ENCODE measurements at regions not wholly inside any gene's neighbourhood (a gene's known extent, or its start where the extent isn't known, plus 50 kb on each side); places are given as distances from the start of the nearest gene placed in this dataset.

DNA sequence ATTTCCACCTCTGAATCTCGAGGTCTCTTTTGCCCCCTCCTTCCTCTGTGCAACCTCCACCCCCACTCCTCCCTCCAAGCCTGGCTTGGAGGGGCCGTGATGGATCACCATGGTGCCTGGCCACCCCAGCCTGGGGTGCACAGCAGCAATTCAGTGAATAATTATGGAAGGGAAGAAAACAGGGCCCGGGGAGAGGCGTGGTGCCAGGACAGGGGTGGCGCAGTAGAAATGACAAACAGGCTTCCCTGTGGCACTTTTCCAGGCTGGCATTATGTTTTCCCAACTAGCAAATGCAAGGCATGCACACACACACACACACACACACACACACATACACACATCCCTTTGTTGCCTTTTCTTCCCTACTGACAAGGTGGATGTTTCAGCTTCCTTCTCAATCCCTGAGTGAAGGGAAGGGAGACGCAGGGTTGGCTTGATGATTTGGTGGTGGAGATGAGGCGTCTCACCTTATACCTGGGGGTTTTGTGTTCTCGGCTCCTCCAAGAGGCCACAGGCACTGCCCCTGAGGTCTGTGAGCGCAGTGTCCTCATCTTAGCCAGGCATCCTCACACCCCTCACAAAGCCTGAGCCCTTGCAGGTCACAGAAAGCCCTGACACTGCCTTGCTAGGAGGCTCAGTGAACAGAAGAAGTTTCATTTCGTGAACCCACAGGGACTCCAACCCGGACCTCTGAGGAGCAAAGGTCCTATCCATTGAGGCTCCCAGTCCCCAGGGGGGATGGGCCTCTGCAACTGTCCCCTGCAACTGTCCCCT is 215.8 kb downstream of the MATN1 start:
- TF ChIP-seq, protein P1, sequence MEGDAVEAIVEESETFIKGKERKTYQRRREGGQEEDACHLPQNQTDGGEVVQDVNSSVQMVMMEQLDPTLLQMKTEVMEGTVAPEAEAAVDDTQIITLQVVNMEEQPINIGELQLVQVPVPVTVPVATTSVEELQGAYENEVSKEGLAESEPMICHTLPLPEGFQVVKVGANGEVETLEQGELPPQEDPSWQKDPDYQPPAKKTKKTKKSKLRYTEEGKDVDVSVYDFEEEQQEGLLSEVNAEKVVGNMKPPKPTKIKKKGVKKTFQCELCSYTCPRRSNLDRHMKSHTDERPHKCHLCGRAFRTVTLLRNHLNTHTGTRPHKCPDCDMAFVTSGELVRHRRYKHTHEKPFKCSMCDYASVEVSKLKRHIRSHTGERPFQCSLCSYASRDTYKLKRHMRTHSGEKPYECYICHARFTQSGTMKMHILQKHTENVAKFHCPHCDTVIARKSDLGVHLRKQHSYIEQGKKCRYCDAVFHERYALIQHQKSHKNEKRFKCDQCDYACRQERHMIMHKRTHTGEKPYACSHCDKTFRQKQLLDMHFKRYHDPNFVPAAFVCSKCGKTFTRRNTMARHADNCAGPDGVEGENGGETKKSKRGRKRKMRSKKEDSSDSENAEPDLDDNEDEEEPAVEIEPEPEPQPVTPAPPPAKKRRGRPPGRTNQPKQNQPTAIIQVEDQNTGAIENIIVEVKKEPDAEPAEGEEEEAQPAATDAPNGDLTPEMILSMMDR (IDR thresholded peaks at IDR 0.05; ENCODE audit: low read depth, low read length) = no peak
- H3K4me3 ChIP-seq (ENCODE audit: low read depth, low read length) = no peak overlapping the region

DNA sequence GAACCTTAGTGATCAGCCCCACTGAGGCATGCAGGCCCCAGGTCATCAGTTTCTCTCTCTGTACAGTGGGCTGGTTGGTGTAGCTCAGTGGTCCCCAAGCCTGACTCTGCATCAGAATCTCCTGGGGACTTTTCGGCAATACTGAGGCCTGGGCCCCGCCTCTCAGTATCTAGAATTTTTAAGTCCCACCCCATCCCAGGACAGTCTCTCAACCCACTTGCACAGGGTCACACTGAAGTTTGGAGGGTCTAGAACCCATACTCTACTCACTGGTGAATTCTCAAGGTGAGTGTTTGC is 216.4 kb downstream of the MATN1 start:
- H3K4me3 ChIP-seq (ENCODE audit: low read depth, low read length) = no peak overlapping the region
- TF ChIP-seq, protein P1 (IDR thresholded peaks at IDR 0.05; ENCODE audit: low read depth, low read length) = no peak

DNA sequence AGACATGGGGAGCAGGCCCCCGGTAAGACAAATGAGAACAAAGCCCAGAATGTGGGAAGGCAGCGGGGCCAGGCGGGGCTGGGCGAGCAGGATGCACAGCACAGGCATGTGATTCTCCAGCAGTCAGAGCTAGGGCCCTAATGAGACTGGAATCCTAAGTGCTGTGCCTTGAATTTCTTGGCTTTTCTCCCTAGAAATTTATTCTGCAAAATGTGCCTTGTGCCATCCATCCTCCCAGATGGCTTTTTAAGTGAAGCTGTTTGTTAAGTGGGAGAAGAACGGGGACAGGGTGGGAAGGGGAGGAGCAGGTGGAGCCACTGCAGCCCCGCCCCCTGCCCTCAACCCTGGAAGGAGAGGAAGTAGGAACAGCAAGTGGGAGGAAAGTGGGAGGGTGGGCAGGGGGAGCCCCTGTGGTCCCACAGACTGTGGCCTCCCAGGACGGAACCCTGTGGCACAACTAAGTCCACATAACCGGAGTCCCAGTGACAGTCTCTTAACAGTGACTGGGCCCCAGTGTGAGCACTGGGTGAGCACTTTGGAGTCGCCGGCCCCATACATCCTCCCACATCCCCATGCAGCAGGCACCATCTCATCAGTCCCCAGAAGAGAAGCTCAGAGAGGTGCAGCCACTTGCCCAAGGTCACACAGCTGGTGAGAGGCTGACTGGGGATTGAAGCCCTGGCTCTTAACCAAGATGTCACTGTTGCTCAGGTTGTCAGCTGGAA is 216.9 kb downstream of the MATN1 start:
- TF ChIP-seq, protein P1 (IDR thresholded peaks at IDR 0.05; ENCODE audit: low read depth, low read length) = no peak

DNA sequence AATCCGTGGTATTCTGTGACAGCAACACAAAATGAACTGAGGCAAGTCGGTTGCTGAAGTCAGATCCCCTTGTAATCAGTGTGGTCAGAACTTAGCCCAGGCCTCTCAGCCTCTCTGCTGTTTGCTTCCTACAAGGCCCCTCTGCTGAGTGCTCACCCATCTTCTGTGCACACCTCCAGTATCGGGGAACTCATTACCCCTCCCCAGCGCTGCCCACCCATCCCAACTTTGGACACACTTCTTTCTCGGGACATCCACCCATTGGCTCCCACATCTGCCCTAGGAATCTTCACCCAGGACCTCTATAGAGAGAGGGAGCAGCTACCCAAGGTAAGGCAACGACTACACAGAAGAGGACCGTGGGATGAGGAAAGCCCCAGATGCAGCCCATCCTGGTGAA is 217.5 kb downstream of the MATN1 start:
- TF ChIP-seq, protein P1 (IDR thresholded peaks at IDR 0.05; ENCODE audit: low read depth, low read length) = no peak

More for the DNA sequence above, 216.9 kb downstream of the MATN1 start:
- no peak overlapping the region for H3K4me3 ChIP-seq (ENCODE audit: low read depth, low read length)

DNA sequence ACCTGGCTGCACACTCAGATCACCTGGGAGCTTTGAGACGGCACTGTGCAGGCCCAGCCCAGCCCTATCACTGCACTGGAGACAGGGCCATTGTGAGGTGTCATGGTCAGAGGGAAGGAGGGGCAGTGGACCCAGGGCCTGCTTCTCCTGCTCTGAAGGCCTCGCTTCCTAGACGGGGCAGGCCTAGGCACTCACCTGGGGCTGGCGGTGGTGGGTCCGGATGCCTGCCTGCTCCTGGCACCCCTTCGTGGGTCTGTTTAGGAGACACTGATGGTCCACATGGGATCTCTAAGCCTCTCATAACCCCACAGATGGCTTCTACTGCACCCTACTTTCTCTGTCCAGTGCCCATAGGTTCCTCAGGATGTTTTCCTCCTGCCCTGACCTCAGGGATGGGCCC is 230.9 kb downstream of the MATN1 start:
- TF ChIP-seq, protein P1 (IDR thresholded peaks at IDR 0.05; ENCODE audit: low read depth, low read length) = no peak
- H3K4me3 ChIP-seq (ENCODE audit: low read depth, low read length) = no peak overlapping the region

More for the DNA sequence above, 217.5 kb downstream of the MATN1 start:
- no peak overlapping the region for H3K4me3 ChIP-seq (ENCODE audit: low read depth, low read length)

DNA sequence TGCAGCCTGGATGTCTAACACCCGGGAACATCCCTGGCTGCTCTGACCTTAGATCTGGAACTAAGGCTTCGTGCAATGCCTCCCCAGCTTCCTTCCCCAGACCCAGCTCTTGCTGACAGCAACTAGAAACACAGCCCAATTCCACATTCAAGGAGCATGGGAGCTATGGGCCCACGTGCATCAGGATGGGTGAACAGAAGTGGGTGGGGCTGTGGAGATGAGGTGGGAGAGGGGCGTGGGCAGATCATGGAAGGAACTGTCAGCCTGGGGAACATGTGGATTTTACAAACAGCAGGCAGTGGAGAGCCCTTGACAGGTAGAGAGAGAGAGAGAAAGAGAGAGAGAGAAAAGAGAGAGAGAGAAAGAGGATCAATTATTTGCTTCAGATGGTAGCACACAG is 231.6 kb downstream of the MATN1 start:
- H3K4me3 ChIP-seq (ENCODE audit: low read depth, low read length) = no peak overlapping the region
- TF ChIP-seq, protein P1 (IDR thresholded peaks at IDR 0.05; ENCODE audit: low read depth, low read length) = no peak

DNA sequence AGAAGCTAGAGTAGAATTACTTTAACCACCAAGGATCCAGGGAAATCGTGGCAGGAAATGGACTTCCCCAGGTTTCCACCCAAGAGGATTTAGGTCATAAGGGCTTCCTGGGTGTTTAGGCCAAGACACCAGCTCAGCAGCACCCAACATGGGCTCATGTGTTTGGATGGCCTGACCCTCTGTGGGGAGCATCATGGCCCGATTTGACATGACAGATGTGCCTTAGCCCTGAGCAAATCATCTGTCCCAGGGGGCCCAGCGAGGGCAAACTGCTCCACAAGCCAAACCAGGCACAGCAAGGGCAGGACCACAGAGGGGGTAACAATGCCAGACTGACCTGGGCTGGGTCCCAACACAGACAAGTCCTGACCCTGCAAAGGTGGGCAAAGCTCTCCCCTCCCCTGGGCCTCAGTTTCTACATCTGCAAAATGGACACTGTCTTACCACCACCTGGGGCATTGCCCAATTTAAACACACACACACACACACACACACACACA is 232.8 kb downstream of the MATN1 start:
- TF ChIP-seq, protein P1 (IDR thresholded peaks at IDR 0.05; ENCODE audit: low read depth, low read length) = no peak
- H3K4me3 ChIP-seq (ENCODE audit: low read depth, low read length) = no peak overlapping the region

All from WI38 (cell line).